MM.1S (cell line): ENCODE measurements at regions not wholly inside any gene's neighbourhood (a gene's known extent, or its start where the extent isn't known, plus 50 kb on each side); places are given as distances from the start of the nearest gene placed in this dataset.
"Not testable (repeated sequence)": the region's sequence is repeated elsewhere in the genome, so short reads cannot be mapped to it uniquely, and the experiment has no call there.

Source experiments
- DNase-seq: peaks from one replicate; pipeline ENCODE4 v3.0.0-alpha.2; 2015
- H2AFZ ChIP-seq: fragments of 300-600 bp; sonication (generic); 2 replicates; pipeline ENCODE4 v1.6.0; 2016; ENCODE audit warnings: antibody characterized with exemption, low read length
- H3F3A ChIP-seq: fragments of 300-600 bp; sonication (generic); 2 replicates; pipeline ENCODE4 v1.6.1; 2016; ENCODE audit warnings: mild to moderate bottlenecking, antibody characterized with exemption, low read length, moderate library complexity, mixed read lengths; ENCODE audit not compliant: insufficient read depth
- H3K27ac ChIP-seq: fragments of 300-600 bp; sonication (generic); 2 replicates; pipeline ENCODE4 v1.5.1; 2016; ENCODE audit warnings: mild to moderate bottlenecking, low read length
- H3K27me3 ChIP-seq: fragments of 300-600 bp; sonication (generic); replicated peaks from 2 replicates; pipeline ENCODE4 v1.6.0; 2016; ENCODE audit warnings: low read length; ENCODE audit not compliant: insufficient read depth
- H3K36me3 ChIP-seq: fragments of 300-600 bp; sonication (generic); replicated peaks from 2 replicates; pipeline ENCODE4 v1.6.1; 2016; ENCODE audit warnings: mild to moderate bottlenecking, low read length, mixed read lengths; ENCODE audit not compliant: insufficient read depth
- H3K4me1 ChIP-seq: fragments of 300-600 bp; sonication (generic); 2 replicates; pipeline ENCODE4 v1.6.1; 2016; ENCODE audit warnings: low read length, mixed read lengths
- H3K4me2 ChIP-seq: fragments of 300-600 bp; sonication (generic); 2 replicates; pipeline ENCODE4 v1.6.0; 2016; ENCODE audit warnings: low read depth, low read length
- H3K4me3 ChIP-seq: fragments of 300-600 bp; sonication (generic); 2 replicates; pipeline ENCODE4 v1.5.1; 2016; ENCODE audit warnings: low read length, mixed read lengths
- H3K79me2 ChIP-seq: fragments of 300-600 bp; sonication (generic); 2 replicates; pipeline ENCODE4 v1.6.1; 2016; ENCODE audit warnings: mixed run types, low read length, mixed read lengths
- H3K9ac ChIP-seq: fragments of 300-600 bp; sonication (generic); 2 replicates; pipeline ENCODE4 v1.6.1; 2016; ENCODE audit warnings: low read length, mixed read lengths
- H3K9me2 ChIP-seq: fragments of 300-600 bp; sonication (generic); replicated peaks from 2 replicates; pipeline ENCODE4 v1.6.1; 2016; ENCODE audit warnings: mild to moderate bottlenecking, low read length, mixed read lengths; ENCODE audit not compliant: insufficient read depth
- H3K9me3 ChIP-seq: fragments of 300-600 bp; sonication (generic); replicated peaks from 2 replicates; pipeline ENCODE4 v1.6.1; 2016; ENCODE audit warnings: mild to moderate bottlenecking, low read length, mixed read lengths; ENCODE audit not compliant: insufficient read depth
- H4K20me1 ChIP-seq: fragments of 300-600 bp; sonication (generic); 2 replicates; pipeline ENCODE4 v1.6.1; 2016; ENCODE audit warnings: mild to moderate bottlenecking, low read length, moderate library complexity, mixed read lengths; ENCODE audit not compliant: insufficient read depth
- CTCF ChIP-seq: fragments of 300-600 bp; sonication (generic); IDR thresholded peaks from 2 replicates; pipeline ENCODE4 v1.5.1; 2016; ENCODE audit warnings: antibody characterized with exemption, low read length, mixed read lengths
- EZH2 ChIP-seq: fragments of 300-600 bp; sonication (generic); optimal IDR thresholded peaks from 2 replicates; pipeline ENCODE3; 2017; ENCODE audit warnings: low read depth, mild to moderate bottlenecking, antibody characterized with exemption, low read length, mixed read lengths
- EZH2phosphoT487 ChIP-seq: fragments of 300-600 bp; sonication (generic); IDR thresholded peaks from 2 replicates; pipeline ENCODE4 v1.6.1; 2018; ENCODE audit warnings: antibody characterized with exemption, low read length

- Histone ChIP-seq H3K79me2 (no peaks in the 10 kb centered on the region), H2AFZ (no peak overlapping the region), H3K4me2 (no peak overlapping the region), H3K9me3 (no peaks in the 10 kb centered on the region), H3K27ac (no peak overlapping the region), H3K27me3 (peaks cover 28% of the 10 kb centered on the region; the same call in 1 of the 2 replicates), H3K4me3 (no peak overlapping the region), H3K9me2 (no peaks in the 10 kb centered on the region), H4K20me1 (no peaks in the 10 kb centered on the region), H3K9ac (no peak overlapping the region), H3F3A (no peaks in the 10 kb centered on the region), H3K36me3 (no peaks in the 10 kb centered on the region), H3K4me1 (no peaks in the 10 kb centered on the region)
- DNase-seq: no peak
- no peak for TF ChIP-seq EZH2
- TF ChIP-seq EZH2phosphoT487: no peak
- no peak for TF ChIP-seq CTCF
Observed at GRCh38 chr3:10732292-10732691, 83.7 kb upstream of the SLC6A11 start.

GRCh38 chr3:10733297-10733696, 82.7 kb upstream of the SLC6A11 start:
- Histone ChIP-seq H3K27me3 (peaks cover 31% of the 10 kb centered on the region), H3K9me2 (no peaks in the 10 kb centered on the region), H3F3A (no peaks in the 10 kb centered on the region), H2AFZ (no peak overlapping the region), H4K20me1 (no peaks in the 10 kb centered on the region), H3K9me3 (no peaks in the 10 kb centered on the region), H3K36me3 (no peaks in the 10 kb centered on the region), H3K4me3 (no peak overlapping the region), H3K27ac (no peak overlapping the region), H3K4me2 (no peak overlapping the region), H3K4me1 (no peaks in the 10 kb centered on the region), H3K9ac (no peak overlapping the region), H3K79me2 (no peaks in the 10 kb centered on the region)
- TF ChIP-seq EZH2phosphoT487: no peak
- TF ChIP-seq CTCF: no peak
- TF ChIP-seq EZH2: no peak
- DNase-seq: no peak

GRCh38 chr3:10736444-10736843, 79.6 kb upstream of the SLC6A11 start:
- DNase-seq: not testable (repeated sequence)

GRCh38 chr3:10737785-10738184, 78.2 kb upstream of the SLC6A11 start:
- Histone ChIP-seq H3K9me3 (no peaks in the 10 kb centered on the region), H3K9me2 (no peaks in the 10 kb centered on the region), H3K27ac (no peak overlapping the region), H3F3A (no peaks in the 10 kb centered on the region), H3K4me2 (no peak overlapping the region), H3K36me3 (no peaks in the 10 kb centered on the region), H2AFZ (no peak overlapping the region), H3K4me1 (no peaks in the 10 kb centered on the region), H3K79me2 (no peaks in the 10 kb centered on the region), H3K27me3 (peaks cover 64% of the 10 kb centered on the region), H3K9ac (no peak overlapping the region), H4K20me1 (no peaks in the 10 kb centered on the region), H3K4me3 (no peak overlapping the region)
- TF ChIP-seq EZH2phosphoT487 (no peak), CTCF (no peak), EZH2 (no peak)
- no peak for DNase-seq

More at GRCh38 chr3:10736444-10736843, 79.6 kb upstream of the SLC6A11 start:
- H3K9me2 ChIP-seq, H3K27ac ChIP-seq, H3F3A ChIP-seq, H3K9me3 ChIP-seq, H3K79me2 ChIP-seq, H4K20me1 ChIP-seq, H3K4me3 ChIP-seq, H3K9ac ChIP-seq, H3K4me2 ChIP-seq, H3K36me3 ChIP-seq, H2AFZ ChIP-seq, H3K4me1 ChIP-seq: not testable (repeated sequence)
- H3K27me3 ChIP-seq: peaks cover 50% of the 10 kb centered on the region
